GM19239 (cell line): ENCODE measurements at regions not wholly inside any gene's neighbourhood (a gene's known extent, or its start where the extent isn't known, plus 50 kb on each side); places are given as distances from the start of the nearest gene placed in this dataset.

Experiments
- DNase-seq: peaks from one replicate; pipeline ENCODE4 v3.0.0; 2011; ENCODE audit warnings: low spot score; ENCODE audit not compliant: insufficient read length
- FAIRE-seq: peaks from 2 replicates; lab custom pipeline; 2011; peaks lifted over from hg19 to GRCh38; lab: Jason Lieb, UNC

DNA sequence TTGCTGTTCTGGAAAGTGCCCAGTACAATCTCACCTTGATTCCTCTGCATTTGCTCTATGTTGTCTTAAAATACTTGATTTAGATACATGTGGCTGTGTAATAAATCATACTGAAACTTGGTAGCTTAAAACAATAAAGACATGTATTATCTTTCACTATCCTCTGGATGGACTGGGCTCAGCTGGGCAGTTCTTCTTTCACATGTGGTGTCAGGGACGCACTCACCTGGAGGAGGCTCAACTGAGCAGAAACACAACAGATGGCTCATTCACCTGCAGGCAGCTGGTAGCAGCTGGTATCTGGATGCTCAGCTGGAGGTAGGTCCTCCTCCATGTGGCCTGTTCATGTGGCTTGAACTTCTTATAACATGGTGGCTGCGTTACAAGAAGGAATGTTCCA lies 563.8 kb upstream of the FRG1 start:
- FAIRE-seq (no peak), DNase-seq (no peak)

DNA sequence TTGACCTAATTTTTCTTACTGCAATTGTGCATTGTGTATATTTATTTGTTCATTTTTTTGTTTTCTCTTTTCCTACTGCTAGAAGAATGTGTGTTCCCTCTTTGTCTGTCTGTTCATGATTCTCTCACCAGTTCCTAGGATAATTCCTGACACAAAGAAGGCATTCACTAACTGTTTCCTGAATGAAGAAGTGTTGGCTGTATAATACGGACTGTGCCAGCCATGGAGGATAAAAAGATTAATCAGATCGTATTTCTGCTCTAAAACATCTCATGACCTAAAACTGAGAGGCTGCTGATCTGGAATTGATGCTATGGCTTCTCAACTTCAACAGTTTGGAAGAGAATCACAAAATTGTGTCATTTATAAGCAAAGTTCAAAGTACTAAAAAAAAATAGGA lies 563.1 kb upstream of the FRG1 start:
- DNase-seq (no peak), FAIRE-seq (no peak)

DNA sequence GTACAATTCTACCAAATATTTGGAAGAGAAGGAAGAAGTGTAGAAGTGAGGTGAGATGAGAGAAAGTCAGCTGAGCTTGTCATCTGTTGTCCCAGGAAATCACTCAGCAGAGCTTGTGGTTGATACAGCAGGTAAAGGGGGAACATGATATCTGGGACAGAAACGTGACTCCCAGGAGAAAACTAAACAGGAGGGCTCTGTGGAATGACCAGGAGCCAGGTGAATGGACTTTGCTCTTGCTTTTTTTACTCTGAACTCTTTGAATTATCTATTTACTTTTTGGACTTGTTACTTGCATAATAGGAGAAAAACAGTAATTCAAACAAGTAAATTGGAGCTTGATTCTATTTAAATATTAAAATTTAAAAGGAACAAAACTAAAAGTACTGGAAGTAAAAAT lies 555.6 kb upstream of the FRG1 start:
- DNase-seq = no peak

DNA sequence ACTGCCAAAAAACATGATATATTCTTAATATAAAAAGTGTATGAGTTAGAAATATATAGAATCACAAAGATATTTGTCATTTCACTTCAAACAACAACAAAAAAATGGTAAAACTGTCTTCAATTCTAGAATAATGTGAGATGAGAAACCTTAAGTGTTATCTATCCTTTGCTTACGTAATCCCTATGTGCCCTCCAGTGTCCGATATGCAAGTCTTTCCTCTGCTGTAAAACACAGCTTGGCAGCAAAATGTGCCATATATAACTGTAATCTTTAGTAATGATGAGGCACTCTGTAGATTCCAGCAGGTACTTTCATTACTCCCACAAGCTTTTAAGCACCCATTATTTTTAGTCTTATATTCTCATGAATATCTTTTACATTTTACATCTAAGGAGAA lies 555.1 kb upstream of the FRG1 start:
- FAIRE-seq (no peak), DNase-seq (no peak)

More for the DNA sequence above, 555.6 kb upstream of the FRG1 start:
- no peak for FAIRE-seq

DNA sequence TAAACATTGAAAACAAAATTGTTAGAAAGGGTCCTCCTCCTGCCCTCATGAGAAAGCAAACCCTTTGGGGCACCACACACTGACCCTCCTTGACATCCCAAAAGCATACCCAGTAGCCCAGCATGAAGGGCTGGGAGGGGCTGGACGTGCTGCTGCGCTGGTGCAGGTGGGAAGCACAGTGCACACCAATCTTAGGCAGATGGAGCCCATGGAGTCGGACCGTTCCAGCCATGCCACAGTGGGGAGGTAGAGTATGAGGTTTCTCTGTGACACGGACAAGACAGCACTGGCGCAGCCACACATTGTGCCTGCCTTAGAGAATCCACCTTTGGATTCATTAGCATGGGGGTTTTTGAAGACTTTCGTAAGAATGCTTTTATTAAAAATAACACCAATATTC lies 544.2 kb upstream of the FRG1 start:
- no peak for FAIRE-seq
- DNase-seq = no peak

DNA sequence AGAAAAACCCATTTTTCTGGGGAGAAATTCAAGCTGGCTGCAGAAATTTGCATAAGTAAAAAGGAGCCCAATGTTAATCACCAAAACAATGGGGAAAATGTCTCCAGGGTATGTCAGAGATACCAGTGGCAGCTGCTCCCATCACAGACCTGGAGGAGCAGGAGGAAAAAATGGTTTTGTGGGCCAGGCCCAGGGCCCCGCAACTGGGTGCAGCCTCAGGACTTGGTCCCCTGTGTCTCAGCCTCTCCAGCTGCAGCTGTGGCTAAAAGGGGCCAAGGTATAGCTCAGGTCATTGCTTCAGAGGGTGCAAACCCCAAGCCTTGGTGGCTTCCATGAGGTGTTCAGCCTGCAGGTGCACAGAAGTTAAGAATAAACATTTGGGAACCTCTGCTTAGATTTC lies 536.4 kb upstream of the FRG1 start:
- no peak for FAIRE-seq
- no peak for DNase-seq

DNA sequence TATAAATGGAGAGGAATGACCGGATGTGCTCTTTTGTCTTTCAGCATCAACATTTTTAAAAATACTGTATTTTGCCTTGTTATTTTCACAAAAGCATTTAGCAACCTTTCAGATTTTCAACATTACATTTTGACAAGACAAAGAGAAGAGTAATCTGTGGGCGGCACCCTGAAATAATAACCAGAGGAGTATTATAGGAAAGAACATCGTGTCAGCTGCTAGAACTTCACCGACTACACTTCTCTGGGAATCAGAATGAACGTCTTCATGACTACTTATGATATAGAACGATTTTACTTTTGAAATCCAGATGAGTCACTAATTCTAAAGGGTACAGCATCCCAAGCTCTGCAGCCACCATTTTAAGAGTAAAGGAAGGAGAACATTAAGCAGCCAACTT lies 531.5 kb upstream of the FRG1 start:
- DNase-seq (no peak), FAIRE-seq (no peak)

DNA sequence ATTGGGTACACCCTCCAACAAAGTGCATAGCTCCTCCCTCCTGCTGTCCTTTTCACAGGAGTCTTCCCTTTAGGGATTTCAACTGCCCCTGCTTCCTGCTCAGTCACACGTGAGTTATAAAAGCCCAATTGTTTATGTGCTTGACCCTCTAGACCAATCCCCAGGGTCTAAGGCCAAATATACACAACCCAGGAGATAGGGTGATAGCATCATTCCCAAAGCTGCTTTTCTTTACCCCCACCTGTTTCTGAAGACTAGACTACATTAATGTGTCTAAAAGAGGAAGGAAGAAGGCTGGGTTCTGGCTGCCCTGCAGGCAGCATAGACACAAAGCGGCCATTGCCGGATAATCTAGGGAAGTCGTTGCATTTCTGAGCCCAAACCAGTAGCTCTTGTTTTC lies 526.7 kb upstream of the FRG1 start:
- DNase-seq = no peak
- no peak for FAIRE-seq

DNA sequence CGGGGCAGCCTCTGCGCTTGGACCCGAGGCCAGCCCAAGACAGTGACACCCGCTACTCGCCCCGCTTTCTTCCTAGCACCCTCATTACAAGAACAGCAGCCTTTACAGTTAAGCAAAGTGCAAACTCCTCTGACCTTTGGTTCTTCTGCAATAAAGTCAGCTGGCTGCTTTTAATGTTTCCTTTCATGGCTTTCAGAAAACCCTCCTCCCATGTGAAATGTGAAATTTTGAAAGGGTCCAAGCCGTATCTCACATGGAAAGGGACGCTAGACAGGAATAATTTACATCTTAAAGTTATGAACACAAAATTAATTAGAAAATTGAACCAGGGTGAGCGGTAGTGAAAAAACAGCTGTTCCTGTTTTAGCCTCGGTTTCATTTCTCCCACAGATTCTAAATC lies 520.1 kb upstream of the FRG1 start:
- FAIRE-seq (no peak), DNase-seq (no peak)

DNA sequence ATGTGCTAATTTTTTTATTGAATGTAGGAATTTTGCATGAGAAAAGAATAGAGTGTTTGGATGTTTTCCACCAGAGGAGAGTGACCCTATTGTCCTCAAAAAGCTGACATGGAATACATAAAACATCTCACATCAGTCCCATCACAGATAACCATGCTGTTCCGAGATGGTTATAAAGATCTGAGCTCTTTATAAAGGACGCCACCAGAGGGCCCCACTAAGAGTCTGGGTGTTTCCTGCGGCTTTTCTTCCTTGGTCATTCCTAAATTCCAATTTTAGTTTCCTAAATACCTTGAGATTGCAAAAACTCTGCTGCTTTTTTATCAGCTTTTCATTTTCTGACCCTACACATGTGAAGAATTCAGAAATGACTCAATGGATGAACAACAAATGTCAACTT lies 504.5 kb upstream of the FRG1 start:
- FAIRE-seq = no peak

DNA sequence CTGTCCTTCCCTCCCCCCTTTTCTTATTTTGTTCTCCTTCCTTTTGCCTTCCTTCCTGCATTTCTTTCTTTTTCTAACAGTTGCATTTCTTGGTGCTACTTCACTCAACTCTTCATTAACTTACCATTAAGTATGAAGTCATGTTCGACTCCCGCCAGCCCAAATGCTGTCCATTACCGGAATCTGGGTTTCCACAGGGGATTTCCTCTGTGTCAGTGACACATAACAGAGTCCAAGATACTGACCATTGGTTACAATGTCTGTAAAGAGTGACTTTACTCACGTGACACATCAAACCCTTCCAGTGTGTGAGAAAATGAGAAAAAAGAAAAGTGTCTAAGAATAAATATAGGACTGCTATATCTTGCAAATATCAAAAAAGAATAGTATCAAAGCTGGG lies 500.0 kb upstream of the FRG1 start:
- FAIRE-seq (no peak), DNase-seq (no peak)

More for the DNA sequence above, 504.5 kb upstream of the FRG1 start:
- DNase-seq = no peak

DNA sequence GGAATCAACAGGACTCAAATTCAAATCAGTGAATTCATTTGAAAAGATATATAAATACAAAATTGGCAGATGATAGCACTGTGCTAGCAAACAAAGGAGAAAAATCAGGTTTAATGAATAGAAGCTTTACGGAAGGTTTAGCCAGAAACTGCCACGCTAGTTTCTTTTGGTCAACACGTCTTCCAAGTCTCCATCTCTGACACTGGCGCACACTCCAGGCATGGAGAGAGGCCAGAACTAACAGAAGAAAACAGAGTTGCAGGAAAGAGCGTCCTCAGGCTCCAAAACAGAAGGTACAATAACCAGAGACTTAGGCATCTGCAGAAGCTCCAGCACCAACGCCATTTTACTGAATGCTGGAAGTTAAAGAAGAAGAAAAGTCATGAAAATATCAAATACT lies 497.3 kb upstream of the FRG1 start:
- DNase-seq (no peak), FAIRE-seq (no peak)

DNA sequence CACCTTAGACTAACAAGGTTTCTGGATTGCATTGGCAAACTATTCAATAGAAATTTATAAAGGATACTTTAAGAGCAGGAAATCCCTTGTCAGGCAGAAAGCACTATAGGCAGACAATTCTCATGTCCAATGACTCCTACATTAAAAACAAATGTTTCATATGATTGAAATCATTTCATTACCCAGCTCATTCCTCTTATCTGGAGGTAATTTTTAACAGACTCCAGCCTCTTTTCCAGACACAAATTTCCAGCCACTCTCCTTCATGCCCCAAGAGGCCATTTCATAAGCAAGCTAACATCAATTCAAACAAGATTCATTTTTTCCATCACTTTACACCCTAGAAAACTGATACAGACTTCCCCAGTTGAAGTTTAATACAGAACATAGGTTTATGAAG lies 495.1 kb upstream of the FRG1 start:
- DNase-seq (no peak), FAIRE-seq (no peak)

DNA sequence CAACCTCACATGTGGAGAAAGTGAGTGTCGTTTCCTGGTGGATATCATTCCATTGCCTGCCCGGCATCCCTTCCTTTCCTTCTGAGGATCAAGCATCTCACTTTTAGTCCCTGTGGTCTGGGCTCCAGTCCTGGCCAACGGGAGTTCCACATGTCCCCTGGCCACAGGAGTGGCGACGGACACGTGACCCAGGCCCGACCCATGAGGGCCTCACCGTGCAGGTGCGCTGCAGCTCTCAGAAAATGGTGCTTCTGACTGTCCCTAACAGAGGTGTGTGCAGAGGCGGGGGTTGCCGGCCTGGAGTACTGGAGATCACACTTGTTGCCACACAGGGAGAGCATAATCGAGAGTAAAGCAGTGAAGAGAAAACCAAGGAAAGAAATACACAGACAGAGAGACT lies 476.9 kb upstream of the FRG1 start:
- DNase-seq (no peak), FAIRE-seq (no peak)

DNA sequence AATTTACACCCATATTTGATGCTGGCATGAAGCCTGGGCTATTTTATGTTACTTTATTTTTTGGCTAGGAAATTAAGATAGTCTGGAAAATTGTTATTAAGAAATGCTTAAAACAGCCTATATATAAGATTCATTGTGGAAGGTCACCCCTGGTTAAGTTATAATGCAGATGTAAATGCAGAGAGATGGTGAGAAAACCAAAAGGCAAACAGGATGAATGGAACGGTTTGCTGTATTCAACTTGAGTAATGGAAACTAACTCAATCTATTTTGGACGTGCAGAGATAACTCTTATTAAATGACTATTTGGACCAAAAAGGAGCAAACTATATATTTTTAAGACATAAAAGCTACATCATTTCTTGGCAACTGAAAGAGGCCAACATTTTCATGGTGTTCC lies 446.3 kb upstream of the FRG1 start:
- FAIRE-seq (no peak), DNase-seq (no peak)

DNA sequence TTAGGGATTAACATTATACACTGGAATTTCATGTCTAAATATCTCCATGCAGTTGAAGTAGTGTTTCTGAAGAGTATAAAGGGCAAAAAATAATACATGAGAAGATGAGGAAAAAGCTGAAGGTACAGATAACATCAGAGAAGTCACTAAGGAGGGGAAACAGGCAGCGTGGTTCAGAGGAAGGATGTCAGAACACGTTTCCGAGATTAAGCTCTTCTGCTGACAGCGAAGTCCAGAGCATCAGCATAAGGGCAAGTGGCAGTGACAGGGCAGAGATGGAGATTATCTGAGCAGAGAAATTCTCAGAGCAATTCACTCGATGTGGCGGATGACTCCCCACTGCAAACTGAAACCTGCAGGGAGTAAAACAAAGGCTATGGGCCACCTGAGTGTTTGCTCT lies 443.2 kb upstream of the FRG1 start:
- FAIRE-seq = no peak

DNA sequence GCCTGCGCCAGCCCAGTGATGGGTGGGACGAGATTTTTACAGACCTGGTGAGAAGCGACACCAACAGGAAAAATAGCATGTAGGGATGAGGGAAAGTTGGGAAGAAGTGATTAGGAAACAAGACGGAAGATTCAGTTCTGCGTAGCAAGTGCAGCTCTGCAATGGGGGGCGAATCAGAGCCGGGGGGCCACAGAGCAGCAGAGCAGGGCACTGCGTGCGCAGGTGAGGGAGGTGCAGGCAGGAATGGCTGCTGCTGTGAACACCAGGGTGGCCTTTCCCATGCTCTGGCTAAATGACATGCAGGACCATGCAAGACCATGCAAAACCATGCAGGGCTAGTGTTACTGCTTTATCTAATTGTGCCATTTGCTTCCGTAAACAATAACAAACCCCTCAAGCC lies 442.7 kb upstream of the FRG1 start:
- DNase-seq (no peak), FAIRE-seq (no peak)

More for the DNA sequence above, 443.2 kb upstream of the FRG1 start:
- no peak for DNase-seq

DNA sequence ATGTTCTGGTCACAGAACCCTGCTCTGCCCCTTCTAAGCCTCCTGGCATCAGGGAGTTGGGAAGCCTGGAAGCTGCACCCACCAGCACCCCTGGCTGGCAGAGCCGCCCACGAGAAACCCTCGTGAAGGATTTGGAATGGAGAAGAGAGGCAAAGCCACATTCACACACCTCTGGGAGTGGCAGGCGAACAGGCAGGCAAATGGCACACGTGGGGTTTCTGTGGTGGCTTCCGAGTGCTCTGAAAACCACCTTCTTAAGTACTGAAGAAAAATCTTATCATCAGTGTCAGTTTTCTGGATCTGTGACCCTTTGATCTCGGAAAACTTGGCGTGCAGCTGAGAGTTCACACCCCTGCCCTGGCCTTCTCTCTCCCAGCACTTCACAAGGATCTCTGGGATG lies 442.2 kb upstream of the FRG1 start:
- FAIRE-seq (no peak), DNase-seq (no peak)

DNA sequence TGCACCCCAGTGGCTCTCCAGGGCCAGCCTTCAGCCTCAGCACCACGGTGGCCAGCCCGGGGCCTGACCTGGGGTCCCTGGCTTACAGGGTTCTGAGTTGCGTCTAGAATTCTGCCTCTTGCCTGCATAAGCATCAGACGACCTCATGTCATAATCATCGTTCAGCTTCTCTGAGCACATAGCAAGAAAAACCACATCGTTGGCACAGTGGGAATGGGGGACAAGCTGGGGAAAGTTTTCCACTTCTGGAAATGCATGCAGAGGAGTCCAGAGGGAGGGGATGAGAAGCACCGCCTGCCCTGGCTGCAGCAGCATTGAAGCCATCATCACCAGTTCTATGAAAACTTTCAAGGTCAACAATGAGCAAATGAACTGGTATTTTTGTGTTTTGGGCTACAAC lies 441.0 kb upstream of the FRG1 start:
- FAIRE-seq (no peak), DNase-seq (no peak)

DNA sequence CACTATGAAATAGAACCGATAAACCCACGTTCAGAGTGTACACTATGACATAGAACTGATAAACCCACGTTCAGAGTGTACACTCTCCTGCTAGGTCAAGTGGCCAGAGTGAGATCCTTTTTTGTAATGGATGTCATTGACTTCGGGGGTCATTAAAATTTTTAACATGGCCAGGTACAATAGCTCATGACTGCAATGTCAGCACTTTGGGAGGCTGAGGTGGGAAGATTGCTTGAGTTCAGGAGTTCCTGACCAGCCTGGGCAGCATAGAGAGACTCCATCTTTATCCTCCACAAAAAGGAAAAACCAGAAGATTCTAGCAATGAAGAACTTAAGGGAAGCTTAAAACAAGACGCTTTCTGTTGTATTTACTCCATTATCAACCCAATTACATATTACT lies 439.7 kb upstream of the FRG1 start:
- FAIRE-seq (no peak), DNase-seq (no peak)

DNA sequence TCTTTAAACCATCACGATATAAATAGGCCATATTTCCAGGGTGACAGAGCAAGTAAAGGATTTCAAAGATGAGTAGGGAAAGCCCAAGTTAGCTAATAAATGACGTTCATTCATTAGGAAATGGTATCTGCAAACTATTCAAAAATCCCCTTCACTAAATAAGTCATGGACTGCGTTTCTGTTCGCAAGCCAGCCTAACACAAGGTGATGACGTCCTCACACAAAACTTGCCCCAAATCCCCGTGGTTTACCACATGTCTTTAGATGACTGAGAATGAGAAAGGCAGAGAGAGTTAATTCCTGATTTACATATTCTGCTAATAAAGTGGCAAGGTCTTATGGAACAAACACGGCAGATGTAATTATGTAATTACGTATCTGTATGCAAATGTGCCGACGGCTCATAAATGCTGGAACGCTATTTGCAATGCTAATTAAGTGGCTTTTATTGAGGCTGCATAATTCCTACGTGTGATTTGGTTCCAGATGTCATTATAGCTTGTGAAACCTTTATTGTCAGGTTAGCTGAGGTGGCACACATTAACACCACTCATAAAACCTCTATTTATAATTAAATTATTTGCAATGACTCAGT lies 437.7 kb upstream of the FRG1 start:
- FAIRE-seq = no peak

DNA sequence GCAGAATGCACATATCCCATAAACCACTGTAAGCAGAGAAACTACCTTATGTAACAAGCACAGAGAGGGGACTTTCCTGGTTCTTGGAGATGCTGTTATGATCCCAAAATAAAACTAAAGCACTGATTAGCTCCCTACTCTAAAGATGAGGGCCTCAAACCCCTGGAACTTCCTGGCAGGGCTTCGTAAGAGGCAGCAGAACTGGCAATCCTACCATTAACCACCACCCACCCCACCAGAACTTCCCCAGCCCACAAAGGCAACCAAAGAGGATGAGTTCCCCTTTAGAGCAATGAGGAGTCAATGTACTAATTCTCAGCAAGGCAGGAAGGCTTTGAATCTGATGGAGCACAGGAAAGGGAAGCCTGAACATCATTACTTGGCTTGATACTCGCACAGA lies 436.5 kb upstream of the FRG1 start:
- DNase-seq (no peak), FAIRE-seq (no peak)

More for the DNA sequence above, 437.7 kb upstream of the FRG1 start:
- DNase-seq = no peak

DNA sequence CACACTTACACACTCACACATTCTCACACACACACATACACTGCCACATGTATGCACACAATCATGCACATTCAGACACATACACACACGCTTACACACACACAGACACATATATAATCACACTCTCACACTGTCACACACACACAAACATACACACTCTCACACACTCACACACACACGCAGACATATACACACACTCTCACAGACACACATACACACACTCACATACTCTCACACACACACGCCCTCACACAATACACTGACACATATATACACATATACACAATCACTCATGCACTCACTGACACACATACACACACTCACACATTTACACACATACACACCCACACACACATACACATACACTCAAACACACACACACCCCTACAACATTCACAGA lies 435.3 kb upstream of the FRG1 start:
- DNase-seq (no peak), FAIRE-seq (no peak)
